ENCODE measurements at regions not wholly inside any gene's neighbourhood (a gene's known extent, or its start where the extent isn't known, plus 50 kb on each side); places are given as distances from the start of the nearest gene placed in this dataset.
"Not testable (repeated sequence)": the region's sequence is repeated elsewhere in the genome, so short reads cannot be mapped to it uniquely, and the experiment has no call there.

- 81% methylated on average over 8 of the region's 8 CpGs for WGBS (ENCODE audit: insufficient coverage)
- ChIA-PET CTCF (interaction anchor here (0.8 to 2.8 kb wide), 7 partner anchors 11 to 122 kb away, joined by 3 to 36 read pairs (median 3); no protein-coding TSS in a partner anchor), POLR2A (no interaction called here)
- Histone ChIP-seq H3K27me3 (replicated peaks in 2 of 5; ENCODE audit: control insufficient read depth in 4 of 5, insufficient read depth in 5 of 5, low read length in 4 of 5) (no peaks in the 10 kb centered on the region), H3K9me3 (ENCODE audit: control extremely low read depth in 1 of 5, control insufficient read depth in 4 of 5, insufficient read depth in 2 of 5, low read depth in 1 of 5, low read length in 4 of 5) (peaks cover 0 to 2% (median 0%) of the 10 kb centered on the region in 5 experiments), H3K4me3 (ENCODE audit: control insufficient read depth in 1 of 7, extremely low read depth in 1 of 7, insufficient read depth in 4 of 7, low read depth in 2 of 7, low read length in 6 of 7) (no peak overlapping the region), H3K27ac (ENCODE audit: insufficient read depth in 1 of 2, low read depth in 1 of 2, low read length in 2 of 2, poor library complexity in 1 of 2, severe bottlenecking in 2 of 2) (no peak overlapping the region), H3K4me1 (ENCODE audit: control extremely low read depth in 1 of 4, control insufficient read depth in 4 of 4, insufficient read depth in 4 of 4, low read length in 3 of 4) (no peaks in the 10 kb centered on the region), H3K36me3 (ENCODE audit: control insufficient read depth in 4 of 4, insufficient read depth in 4 of 4, low read length in 3 of 4) (no peaks in the 10 kb centered on the region)
- peak; percentile 36 to 58 (median 51) for DNase-seq
Measured at GRCh38 chr1:147389532-147390184, 147.2 kb downstream of the CHD1L start.

- POLR2A ChIA-PET: no interaction called here
- H3K27ac ChIP-seq (ENCODE audit: insufficient read depth in 1 of 2, low read depth in 1 of 2, low read length in 2 of 2, poor library complexity in 1 of 2, severe bottlenecking in 2 of 2): no peak overlapping the region
- DNase-seq: no peak
- CTCF ChIA-PET: interaction anchor here (0.9 to 2.8 kb wide), 5 partner anchors 12 to 117 kb away, joined by 3 to 36 read pairs (median 3); no protein-coding TSS in a partner anchor
- H3K36me3 ChIP-seq (ENCODE audit: control insufficient read depth in 4 of 4, insufficient read depth in 4 of 4, low read length in 3 of 4): no peaks in the 10 kb centered on the region
- no peak overlapping the region for H3K4me3 ChIP-seq (ENCODE audit: control insufficient read depth in 1 of 7, extremely low read depth in 1 of 7, insufficient read depth in 4 of 7, low read depth in 2 of 7, low read length in 6 of 7)
- H3K9me3 ChIP-seq (ENCODE audit: control extremely low read depth in 1 of 5, control insufficient read depth in 4 of 5, insufficient read depth in 2 of 5, low read depth in 1 of 5, low read length in 4 of 5): peaks cover 0 to 2% (median 0%) of the 10 kb centered on the region in 5 experiments
- no peaks in the 10 kb centered on the region for H3K4me1 ChIP-seq (ENCODE audit: control extremely low read depth in 1 of 4, control insufficient read depth in 4 of 4, insufficient read depth in 4 of 4, low read length in 3 of 4)
- WGBS (ENCODE audit: insufficient coverage): 58% methylated on average over 2 of the region's 3 CpGs
- no peaks in the 10 kb centered on the region for H3K27me3 ChIP-seq (replicated peaks in 2 of 5; ENCODE audit: control insufficient read depth in 4 of 5, insufficient read depth in 5 of 5, low read length in 4 of 5)
Measured at GRCh38 chr1:147390185-147390542, 147.7 kb downstream of the CHD1L start.

GRCh38 chr1:147391114-147391513 is 148.6 kb downstream of the CHD1L start:
- Histone ChIP-seq H3K27me3 (replicated peaks in 2 of 5; ENCODE audit: control insufficient read depth in 4 of 5, insufficient read depth in 5 of 5, low read length in 4 of 5) (no peaks in the 10 kb centered on the region), H3K4me3 (ENCODE audit: control insufficient read depth in 1 of 7, extremely low read depth in 1 of 7, insufficient read depth in 4 of 7, low read depth in 2 of 7, low read length in 6 of 7) (no peak overlapping the region), H3K9me3 (ENCODE audit: control extremely low read depth in 1 of 5, control insufficient read depth in 4 of 5, insufficient read depth in 2 of 5, low read depth in 1 of 5, low read length in 4 of 5) (peaks cover 0 to 2% (median 0%) of the 10 kb centered on the region in 5 experiments), H3K27ac (ENCODE audit: insufficient read depth in 1 of 2, low read depth in 1 of 2, low read length in 2 of 2, poor library complexity in 1 of 2, severe bottlenecking in 2 of 2) (no peak overlapping the region), H3K4me1 (ENCODE audit: control extremely low read depth in 1 of 4, control insufficient read depth in 4 of 4, insufficient read depth in 4 of 4, low read length in 3 of 4) (no peaks in the 10 kb centered on the region), H3K36me3 (ENCODE audit: control insufficient read depth in 4 of 4, insufficient read depth in 4 of 4, low read length in 3 of 4) (no peaks in the 10 kb centered on the region)
- 77% methylated on average over 5 of the region's 8 CpGs for WGBS (ENCODE audit: insufficient coverage)
- ChIA-PET CTCF (interaction anchor here (0.9 to 2.8 kb wide), 2 partner anchors 100 to 118 kb away, joined by 3 to 36 read pairs; no protein-coding TSS in a partner anchor), POLR2A (no interaction called here)
- no peak for DNase-seq

- CTCF ChIA-PET; DNase-seq; POLR2A ChIA-PET; H3K4me3 ChIP-seq (ENCODE audit: control insufficient read depth in 1 of 7, extremely low read depth in 1 of 7, insufficient read depth in 4 of 7, low read depth in 2 of 7, low read length in 6 of 7); H3K27me3 ChIP-seq (replicated peaks in 2 of 5; ENCODE audit: control insufficient read depth in 4 of 5, insufficient read depth in 5 of 5, low read length in 4 of 5); H3K27ac ChIP-seq (ENCODE audit: insufficient read depth in 1 of 2, low read depth in 1 of 2, low read length in 2 of 2, poor library complexity in 1 of 2, severe bottlenecking in 2 of 2); H3K36me3 ChIP-seq (ENCODE audit: control insufficient read depth in 4 of 4, insufficient read depth in 4 of 4, low read length in 3 of 4); H3K9me3 ChIP-seq (ENCODE audit: control extremely low read depth in 1 of 5, control insufficient read depth in 4 of 5, insufficient read depth in 2 of 5, low read depth in 1 of 5, low read length in 4 of 5); H3K4me1 ChIP-seq (ENCODE audit: control extremely low read depth in 1 of 4, control insufficient read depth in 4 of 4, insufficient read depth in 4 of 4, low read length in 3 of 4): not testable (repeated sequence)
- 92% methylated on average over 15 of the region's 21 CpGs for WGBS (ENCODE audit: insufficient coverage)
Measured at GRCh38 chr1:147402326-147403045, 138.8 kb upstream of the BCL9 start.

GRCh38 chr1:147404344-147404743 is 137.0 kb upstream of the BCL9 start:
- H3K36me3 ChIP-seq (ENCODE audit: control insufficient read depth in 4 of 4, insufficient read depth in 4 of 4, low read length in 3 of 4); CTCF ChIA-PET; H3K4me1 ChIP-seq (ENCODE audit: control extremely low read depth in 1 of 4, control insufficient read depth in 4 of 4, insufficient read depth in 4 of 4, low read length in 3 of 4); DNase-seq; H3K4me3 ChIP-seq (ENCODE audit: control insufficient read depth in 1 of 7, extremely low read depth in 1 of 7, insufficient read depth in 4 of 7, low read depth in 2 of 7, low read length in 6 of 7); H3K27me3 ChIP-seq (replicated peaks in 2 of 5; ENCODE audit: control insufficient read depth in 4 of 5, insufficient read depth in 5 of 5, low read length in 4 of 5); POLR2A ChIA-PET; H3K27ac ChIP-seq (ENCODE audit: insufficient read depth in 1 of 2, low read depth in 1 of 2, low read length in 2 of 2, poor library complexity in 1 of 2, severe bottlenecking in 2 of 2); H3K9me3 ChIP-seq (ENCODE audit: control extremely low read depth in 1 of 5, control insufficient read depth in 4 of 5, insufficient read depth in 2 of 5, low read depth in 1 of 5, low read length in 4 of 5): not testable (repeated sequence)
- no CpG with 5 or more reads among the region's 3 CpGs for WGBS (ENCODE audit: insufficient coverage)

GRCh38 chr1:147409886-147410285 is 131.4 kb upstream of the BCL9 start:
- H3K27ac ChIP-seq (ENCODE audit: insufficient read depth in 1 of 2, low read depth in 1 of 2, low read length in 2 of 2, poor library complexity in 1 of 2, severe bottlenecking in 2 of 2): no peak overlapping the region
- POLR2A ChIA-PET: interaction anchor here (0.6 kb wide), 1 partner anchor 100 kb away, joined by 3 read pairs; no protein-coding TSS in a partner anchor
- no peak overlapping the region for H3K4me3 ChIP-seq (ENCODE audit: control insufficient read depth in 1 of 7, extremely low read depth in 1 of 7, insufficient read depth in 4 of 7, low read depth in 2 of 7, low read length in 6 of 7)
- WGBS (ENCODE audit: insufficient coverage): 100% methylated on average over 1 of the region's 1 CpG
- H3K36me3 ChIP-seq (ENCODE audit: control insufficient read depth in 4 of 4, insufficient read depth in 4 of 4, low read length in 3 of 4): no peaks in the 10 kb centered on the region
- H3K9me3 ChIP-seq (ENCODE audit: control extremely low read depth in 1 of 5, control insufficient read depth in 4 of 5, insufficient read depth in 2 of 5, low read depth in 1 of 5, low read length in 4 of 5): peaks cover 0 to 11% (median 2%) of the 10 kb centered on the region in 5 experiments
- DNase-seq: no peak
- H3K4me1 ChIP-seq (ENCODE audit: control extremely low read depth in 1 of 4, control insufficient read depth in 4 of 4, insufficient read depth in 4 of 4, low read length in 3 of 4): no peaks in the 10 kb centered on the region
- CTCF ChIA-PET: no interaction called here
- H3K27me3 ChIP-seq (replicated peaks in 2 of 5; ENCODE audit: control insufficient read depth in 4 of 5, insufficient read depth in 5 of 5, low read length in 4 of 5): no peaks in the 10 kb centered on the region

GRCh38 chr1:147413110-147413605 is 128.1 kb upstream of the BCL9 start:
- CTCF ChIA-PET: no interaction called here

More at GRCh38 chr1:147413110-147413605, 128.1 kb upstream of the BCL9 start:
- POLR2A ChIA-PET: no interaction called here
- H3K4me3 ChIP-seq (ENCODE audit: control insufficient read depth in 1 of 7, extremely low read depth in 1 of 7, insufficient read depth in 4 of 7, low read depth in 2 of 7, low read length in 6 of 7): no peak overlapping the region
- H3K27ac ChIP-seq (ENCODE audit: insufficient read depth in 1 of 2, low read depth in 1 of 2, low read length in 2 of 2, poor library complexity in 1 of 2, severe bottlenecking in 2 of 2): no peak overlapping the region
- H3K4me1 ChIP-seq (ENCODE audit: control extremely low read depth in 1 of 4, control insufficient read depth in 4 of 4, insufficient read depth in 4 of 4, low read length in 3 of 4): no peaks in the 10 kb centered on the region
- DNase-seq: no peak
- peaks cover 0 to 11% (median 2%) of the 10 kb centered on the region in 5 experiments for H3K9me3 ChIP-seq (ENCODE audit: control extremely low read depth in 1 of 5, control insufficient read depth in 4 of 5, insufficient read depth in 2 of 5, low read depth in 1 of 5, low read length in 4 of 5)
- H3K27me3 ChIP-seq (replicated peaks in 2 of 5; ENCODE audit: control insufficient read depth in 4 of 5, insufficient read depth in 5 of 5, low read length in 4 of 5): peaks cover 0 to 3% (median 0%) of the 10 kb centered on the region in 5 experiments
- 100% methylated on average over 2 of the region's 4 CpGs for WGBS (ENCODE audit: insufficient coverage)
- H3K36me3 ChIP-seq (ENCODE audit: control insufficient read depth in 4 of 4, insufficient read depth in 4 of 4, low read length in 3 of 4): no peaks in the 10 kb centered on the region

All from common myeloid progenitor, CD34-positive (primary cell).